OCI-LY3 (cell line): ENCODE measurements at regions not wholly inside any gene's neighbourhood (a gene's known extent, or its start where the extent isn't known, plus 50 kb on each side); places are given as distances from the start of the nearest gene placed in this dataset.
"Not testable (repeated sequence)": the region's sequence is repeated elsewhere in the genome, so short reads cannot be mapped to it uniquely, and the experiment has no call there.

Experiments used
- H2AFZ ChIP-seq: fragments of 200-600, 300-600 bp; shearing (Covaris generic); 2 replicates; pipeline ENCODE4 v1.6.0; 2014; ENCODE audit warnings: antibody characterized with exemption, low read depth, low read length
- H3K27ac ChIP-seq: fragments of 200-600, 300-600 bp; sonication (generic); 2 replicates; pipeline ENCODE4 v1.5.1; 2014; ENCODE audit warnings: mild to moderate bottlenecking, low read length, moderate library complexity, mixed read lengths
- H3K27me3 ChIP-seq: fragments of 200-600, 300-600 bp; sonication (generic); 2 replicates; pipeline ENCODE4 v1.6.1; 2014; ENCODE audit warnings: low read depth, low read length, mixed read lengths
- H3K36me3 ChIP-seq: fragments of 200-600, 300-600 bp; sonication (generic); replicated peaks from 2 replicates; pipeline ENCODE3; 2014; ENCODE audit warnings: low read depth, low read length, mixed read lengths
- H3K4me1 ChIP-seq: fragments of 300-600, 200-600 bp; sonication (generic); 2 replicates; pipeline ENCODE4 v1.6.1; 2014; ENCODE audit warnings: low read length, mixed read lengths
- H3K4me2 ChIP-seq: fragments of 200-600, 300-600 bp; sonication (generic); 2 replicates; pipeline ENCODE4 v1.6.1; 2014; ENCODE audit warnings: low read length, mixed read lengths
- H3K4me3 ChIP-seq: fragments of 300-600, 200-600 bp; sonication (generic); 2 replicates; pipeline ENCODE4 v1.5.1; 2014; ENCODE audit warnings: antibody characterized with exemption, mild to moderate bottlenecking, low read length, moderate library complexity
- H3K79me2 ChIP-seq: fragments of 300-600, 200-600 bp; shearing (Covaris generic); 2 replicates; pipeline ENCODE4 v1.6.1; 2014; ENCODE audit warnings: mild to moderate bottlenecking, low read length, mixed read lengths
- H3K9ac ChIP-seq: fragments of 300-600, 200-600 bp; shearing (Covaris generic); 2 replicates; pipeline ENCODE4 v1.6.0; 2014; ENCODE audit warnings: mild to moderate bottlenecking, low read length, moderate library complexity
- H3K9me3 ChIP-seq: fragments of 200-600, 300-600 bp; shearing (Covaris generic); 2 replicates; pipeline ENCODE4 v1.6.1; 2014; ENCODE audit warnings: low read length, mixed read lengths; ENCODE audit not compliant: insufficient read depth
- H4K20me1 ChIP-seq: fragments of 200-600, 300-600 bp; sonication (generic); 2 replicates; pipeline ENCODE4 v1.6.1; 2016; ENCODE audit warnings: low read length, mixed read lengths; ENCODE audit not compliant: insufficient read depth
- CTCF ChIP-seq: fragments of 200-600, 300-600 bp; sonication (generic); IDR thresholded peaks from 2 replicates; pipeline ENCODE4 v1.5.1; 2014; ENCODE audit warnings: antibody characterized with exemption, low read length, low read depth
- EZH2phosphoT487 ChIP-seq: fragments of 200-600 bp; shearing (Covaris generic); IDR thresholded peaks from 2 replicates; pipeline ENCODE4 v1.6.1; 2018; ENCODE audit warnings: antibody characterized with exemption, mixed run types, low read depth

- Histone ChIP-seq H2AFZ (no peak overlapping the region), H3K4me2 (no peak overlapping the region), H3K79me2 (no peaks in the 10 kb centered on the region), H3K9ac (no peak overlapping the region), H3K9me3 (no peaks in the 10 kb centered on the region), H4K20me1 (no peaks in the 10 kb centered on the region), H3K4me3 (no peak overlapping the region), H3K27ac (no peak overlapping the region), H3K27me3 (peaks cover 21% of the 10 kb centered on the region), H3K36me3 (no peaks in the 10 kb centered on the region), H3K4me1 (no peaks in the 10 kb centered on the region)
- TF ChIP-seq EZH2phosphoT487 (no peak), CTCF (no peak)
These were observed 250.8 kb upstream of the FOXF1 start for GRCh38 chr16:86259499-86259898.

- no peaks in the 10 kb centered on the region for H4K20me1 ChIP-seq
- peaks cover 8% of the 10 kb centered on the region; the same call in 1 of the 2 replicates for H3K27me3 ChIP-seq
- no peaks in the 10 kb centered on the region for H3K9me3 ChIP-seq
- no peaks in the 10 kb centered on the region for H3K79me2 ChIP-seq
- TF ChIP-seq CTCF, result no peak
- TF ChIP-seq EZH2phosphoT487, result no peak
- peak overlapping the region; percentile 16; the same call in 1 of the 2 replicates for H3K4me2 ChIP-seq
- no peaks in the 10 kb centered on the region for H3K4me1 ChIP-seq
- no peaks in the 10 kb centered on the region for H3K36me3 ChIP-seq
- H2AFZ ChIP-seq, result peak overlapping the region; percentile 50; the same call in 1 of the 2 replicates
- H3K4me3 ChIP-seq, result 0 out of 2 replicates have a peak overlapping the region, but pooled peaks have one; percentile 14
- H3K9ac ChIP-seq, result no peak overlapping the region
- H3K27ac ChIP-seq, result no peak overlapping the region
These were observed 248.9 kb upstream of the FOXF1 start for GRCh38 chr16:86261379-86261778.

- not testable (repeated sequence) for H3K9me3 ChIP-seq, H3K4me3 ChIP-seq, H3K9ac ChIP-seq, H2AFZ ChIP-seq, H4K20me1 ChIP-seq, H3K36me3 ChIP-seq, H3K79me2 ChIP-seq, H3K4me2 ChIP-seq, H3K27me3 ChIP-seq, H3K27ac ChIP-seq, H3K4me1 ChIP-seq
These were observed 242.7 kb upstream of the FOXF1 start for GRCh38 chr16:86267657-86268056.

- no peaks in the 10 kb centered on the region for H3K9me3 ChIP-seq
- no peak overlapping the region for H2AFZ ChIP-seq
- no peak overlapping the region for H3K4me3 ChIP-seq
- no peaks in the 10 kb centered on the region for H3K4me1 ChIP-seq
- no peaks in the 10 kb centered on the region for H4K20me1 ChIP-seq
- no peaks in the 10 kb centered on the region for H3K79me2 ChIP-seq
- no peak overlapping the region for H3K9ac ChIP-seq
- no peaks in the 10 kb centered on the region for H3K36me3 ChIP-seq
- no peak overlapping the region for H3K27ac ChIP-seq
- TF ChIP-seq EZH2phosphoT487 (no peak), CTCF (no peak)
- H3K4me2 ChIP-seq, result no peak overlapping the region
- H3K27me3 ChIP-seq, result peaks cover 23% of the 10 kb centered on the region; the same call in 1 of the 2 replicates
These were observed 239.6 kb upstream of the FOXF1 start for GRCh38 chr16:86270696-86271095.

- Histone ChIP-seq H3K27ac (no peak overlapping the region), H3K9ac (no peak overlapping the region), H3K36me3 (no peaks in the 10 kb centered on the region), H3K79me2 (no peaks in the 10 kb centered on the region), H3K4me2 (no peak overlapping the region), H3K9me3 (no peaks in the 10 kb centered on the region), H4K20me1 (no peaks in the 10 kb centered on the region), H3K4me3 (no peak overlapping the region), H3K27me3 (peaks cover 23% of the 10 kb centered on the region; the same call in 1 of the 2 replicates), H3K4me1 (no peaks in the 10 kb centered on the region), H2AFZ (no peak overlapping the region)
- no peak for TF ChIP-seq EZH2phosphoT487
These were observed 237.6 kb upstream of the FOXF1 start for GRCh38 chr16:86272744-86273143.
